ENCODE measurements at regions not wholly inside any gene's neighbourhood (a gene's known extent, or its start where the extent isn't known, plus 50 kb on each side); places are given as distances from the start of the nearest gene placed in this dataset.

DNA sequence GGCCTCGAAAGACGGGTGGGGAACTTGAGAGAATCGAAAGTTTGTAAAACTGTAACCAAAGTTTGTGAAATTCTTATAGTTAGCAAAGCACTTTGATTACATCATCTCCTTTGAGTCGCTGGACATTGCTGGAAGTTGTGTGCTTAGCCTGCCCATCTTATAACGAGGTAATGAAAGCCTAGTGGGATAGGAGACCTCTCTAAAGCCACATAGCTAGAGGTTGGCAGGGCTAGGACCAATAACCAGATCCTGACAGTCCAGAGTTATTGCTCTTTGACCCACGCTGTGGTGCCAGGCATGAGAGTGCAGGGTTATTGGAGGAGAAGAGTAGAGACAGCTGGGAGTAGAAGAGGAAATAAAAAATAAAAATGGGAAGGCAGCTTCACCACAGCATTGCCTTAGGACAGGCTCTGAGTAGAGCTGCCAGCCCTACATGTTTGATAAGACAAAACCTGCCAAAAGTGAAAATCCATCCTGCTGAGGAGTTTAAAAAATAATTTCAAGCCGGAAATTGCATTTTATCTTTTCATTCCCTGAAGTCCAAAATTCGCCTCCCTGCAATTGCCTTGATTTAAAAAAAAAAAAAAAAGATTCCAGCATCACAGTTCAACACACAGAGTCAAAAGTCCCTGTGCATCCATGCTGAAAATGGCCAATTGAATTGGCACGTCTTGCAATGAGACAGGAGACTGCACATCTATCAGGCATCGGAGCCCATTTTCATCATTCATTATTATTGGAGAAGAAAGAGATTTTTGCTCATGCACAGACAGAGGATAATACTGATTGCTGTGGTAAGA, 225.5 kb upstream of the POU2AF2 start:
- DNase-seq = no peak

DNA sequence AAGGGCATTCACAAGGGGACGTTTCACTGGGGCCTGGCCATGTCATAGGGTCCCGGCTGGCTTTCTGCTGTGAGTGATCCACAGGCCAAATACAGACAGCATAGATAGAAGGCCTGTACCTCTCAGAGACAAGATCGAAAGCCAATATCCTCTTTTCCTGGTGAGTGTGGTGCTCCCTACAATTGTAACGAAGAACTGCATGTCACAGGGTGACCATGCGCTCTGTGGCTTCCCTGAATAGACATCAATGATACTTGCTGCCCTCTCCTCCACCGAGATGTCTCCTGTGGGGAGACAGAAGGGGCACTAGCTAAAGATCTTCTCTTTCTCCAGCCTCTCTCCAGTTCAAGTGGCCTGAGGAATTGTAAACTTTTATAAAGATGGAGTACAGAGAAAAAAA, 226.1 kb upstream of the POU2AF2 start:
- no peak for DNase-seq

DNA sequence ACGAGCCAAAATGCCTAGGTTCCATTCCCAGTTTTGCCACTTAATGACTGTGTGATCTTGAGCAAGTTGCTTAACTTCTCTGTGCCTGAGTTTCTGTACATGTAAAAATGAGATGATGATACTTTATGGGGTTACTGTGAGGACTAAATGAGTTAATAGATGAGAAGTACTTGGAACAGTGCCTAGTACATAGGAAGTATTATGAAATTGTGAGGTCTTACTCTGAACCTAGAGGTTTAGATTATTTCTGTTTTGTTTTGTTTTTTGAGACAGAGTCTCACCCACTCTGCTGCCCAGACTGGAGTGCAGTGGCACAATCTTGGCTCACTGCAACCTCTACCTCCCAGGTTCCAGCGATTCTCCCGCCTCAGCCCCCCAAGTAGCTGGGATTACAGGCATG, 227.0 kb upstream of the POU2AF2 start:
- no peak for DNase-seq

DNA sequence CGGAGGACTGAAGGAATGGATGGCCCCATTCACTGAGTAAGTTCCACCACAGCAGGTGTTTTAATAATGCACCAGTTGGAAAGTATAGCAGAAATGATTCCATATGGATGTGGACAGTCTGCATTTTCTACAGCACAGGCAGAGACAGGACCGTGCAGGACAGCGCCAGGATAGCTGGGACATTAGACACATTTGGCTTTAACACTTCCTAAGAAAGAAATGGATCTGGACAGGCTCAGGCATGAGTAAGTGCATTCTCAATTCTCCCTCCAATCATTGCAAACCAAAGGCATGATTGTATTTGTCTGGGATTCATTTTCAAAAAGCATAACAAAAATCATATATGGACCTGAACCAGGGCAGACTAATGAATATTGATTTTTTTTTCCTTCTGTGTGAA, 233.0 kb upstream of the POU2AF2 start:
- DNase-seq = no peak

DNA sequence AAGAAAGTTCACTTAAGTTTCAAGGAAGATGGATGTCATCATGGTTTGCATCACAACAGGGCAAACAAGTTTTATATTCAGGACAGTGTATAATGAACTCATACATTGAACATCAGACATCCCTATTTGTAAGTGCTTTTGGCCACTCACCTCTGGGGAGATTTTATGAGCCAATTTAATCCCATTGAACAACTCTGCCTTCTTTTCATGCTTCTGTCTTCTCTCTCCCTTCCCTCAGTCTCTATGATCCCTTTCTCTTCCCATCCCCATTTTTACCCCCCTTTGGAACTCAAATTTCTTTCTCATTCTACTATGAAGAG, 234.3 kb upstream of the POU2AF2 start:
- DNase-seq = no peak

DNA sequence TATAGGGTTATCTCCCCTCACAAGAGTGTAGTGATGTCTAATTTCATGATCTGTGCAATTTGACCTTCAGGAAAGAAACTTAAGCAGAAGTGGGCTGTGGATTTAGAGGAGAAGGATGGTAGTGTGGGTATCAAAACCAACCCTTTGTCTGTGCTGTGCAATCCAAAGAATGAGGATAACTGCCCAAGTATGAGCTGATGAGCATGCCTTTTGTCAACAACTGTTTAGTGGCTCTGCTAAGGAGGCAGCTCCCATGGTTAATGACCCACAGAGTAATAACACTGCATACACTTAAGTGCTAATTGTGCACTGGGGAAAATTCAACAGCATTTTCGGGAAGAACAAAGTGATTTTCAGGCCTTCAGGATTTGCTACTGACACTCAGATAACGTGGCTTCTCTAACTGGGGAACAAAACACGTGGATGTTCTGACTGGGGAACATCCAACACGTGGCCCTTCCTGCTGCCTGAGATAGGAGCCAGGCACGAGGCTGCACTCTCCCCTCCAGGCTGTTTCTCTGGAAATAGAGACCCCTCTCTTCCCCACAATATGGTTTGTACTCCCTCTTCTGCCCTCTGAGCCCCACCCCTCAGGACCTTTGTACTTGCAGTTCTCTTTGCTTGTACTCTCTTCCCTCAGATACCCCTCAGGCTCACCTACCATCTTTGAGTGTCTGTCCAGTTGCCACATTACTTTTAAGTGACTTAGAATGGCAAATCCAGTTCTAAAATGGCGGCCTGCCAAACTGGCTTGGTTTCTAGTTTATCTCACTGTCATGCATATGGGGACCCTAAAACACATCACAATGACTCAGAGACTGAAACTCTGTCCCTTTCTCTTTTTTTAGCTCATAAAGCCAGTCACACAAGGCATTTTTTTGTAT, 234.9 kb upstream of the POU2AF2 start:
- DNase-seq = no peak

DNA sequence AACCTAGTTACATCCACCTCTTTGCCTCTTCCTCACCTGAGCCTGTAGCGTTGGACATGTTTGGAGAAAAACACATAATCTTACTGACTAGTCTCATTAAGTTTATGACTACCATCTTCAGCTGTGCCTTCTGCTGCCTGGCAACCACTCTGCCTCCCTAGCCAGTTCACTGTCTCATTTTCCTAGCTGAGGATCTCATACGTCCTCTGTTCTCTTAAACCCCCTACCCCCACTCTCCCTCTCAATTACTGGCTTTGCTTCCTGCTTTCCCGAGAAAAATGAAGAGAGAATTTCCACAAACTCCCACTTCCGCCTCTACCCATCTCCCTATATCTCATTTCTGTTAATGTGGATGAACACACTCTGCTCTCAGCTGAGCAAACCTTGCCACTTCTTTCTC, 239.3 kb upstream of the POU2AF2 start:
- DNase-seq = no peak

DNA sequence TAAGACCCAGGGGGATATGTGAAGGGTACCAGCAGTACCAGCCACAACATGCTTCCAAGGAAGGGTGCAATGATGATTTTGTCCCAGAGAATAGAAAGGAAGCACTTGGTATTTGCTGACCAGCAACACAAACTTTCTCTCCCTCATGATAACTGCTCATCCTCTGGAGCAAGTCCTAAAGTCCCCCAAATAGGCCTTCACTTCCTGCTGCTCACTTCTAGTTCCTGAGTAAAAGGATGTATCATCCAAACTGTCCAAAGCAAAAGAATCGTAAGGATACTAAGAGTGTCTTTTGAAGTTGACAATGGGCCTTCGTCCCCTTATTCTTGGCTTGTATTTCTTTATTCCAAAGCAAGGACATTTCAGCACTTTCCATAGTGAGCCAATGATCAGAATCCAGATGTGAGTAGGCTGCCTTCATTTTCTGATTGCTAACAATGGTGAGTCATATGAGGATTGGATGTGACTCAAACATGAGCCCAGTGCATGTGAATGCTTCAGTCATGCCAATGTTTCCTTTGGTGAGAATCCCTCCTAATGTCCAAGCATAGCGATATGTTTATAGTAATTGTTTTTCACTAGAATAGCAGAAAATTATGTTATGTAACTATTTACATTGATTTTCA, 243.4 kb upstream of the POU2AF2 start:
- DNase-seq = no peak

DNA sequence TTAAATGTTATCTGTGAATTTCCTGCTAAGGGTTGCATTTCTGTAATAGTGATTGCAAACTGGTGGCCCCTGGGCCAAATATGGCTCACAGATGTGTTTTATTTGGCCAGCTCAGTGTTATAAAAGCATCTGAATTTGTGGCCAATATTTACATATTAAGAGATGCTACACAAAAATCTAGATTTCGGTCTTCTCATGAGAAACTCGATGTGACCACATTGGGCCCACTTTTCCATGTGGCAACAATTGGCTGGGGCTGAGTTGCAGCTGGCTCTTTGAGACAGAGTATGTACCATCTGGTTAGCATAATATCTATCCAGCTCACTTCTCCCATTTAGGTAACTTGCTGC, 244.5 kb upstream of the POU2AF2 start:
- no peak for DNase-seq

DNA sequence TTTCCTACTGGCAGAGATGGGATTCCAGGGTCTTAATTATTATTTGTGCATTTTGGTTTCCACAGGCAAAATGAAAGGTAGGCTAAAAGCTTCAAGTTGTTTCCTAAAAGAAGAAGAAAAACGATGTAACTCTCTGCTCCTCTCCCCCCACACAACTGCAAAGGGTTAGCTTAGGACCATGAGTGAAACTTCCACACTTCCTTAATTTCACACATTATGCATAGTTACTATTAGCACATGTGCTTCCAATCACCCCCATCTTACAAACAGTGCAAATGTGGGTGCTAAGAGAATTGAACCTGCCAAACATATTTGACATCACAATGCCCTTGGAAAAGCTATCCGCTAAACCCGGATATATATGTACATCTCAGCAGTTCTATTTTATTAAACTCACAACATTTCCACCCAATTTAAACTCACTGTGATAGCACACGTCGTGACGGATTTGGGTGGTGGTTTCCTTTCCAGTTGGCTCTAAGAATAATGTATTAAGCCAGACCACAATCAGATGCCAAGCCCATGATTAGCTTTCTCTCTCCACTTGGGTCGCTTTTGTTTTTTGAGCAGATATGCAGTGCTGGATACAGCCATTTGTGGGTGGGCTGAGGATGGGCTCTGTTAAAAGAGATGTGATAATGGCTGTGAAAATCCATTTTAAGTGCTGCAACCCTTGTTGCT, 245.0 kb upstream of the POU2AF2 start:
- DNase-seq = no peak

DNA sequence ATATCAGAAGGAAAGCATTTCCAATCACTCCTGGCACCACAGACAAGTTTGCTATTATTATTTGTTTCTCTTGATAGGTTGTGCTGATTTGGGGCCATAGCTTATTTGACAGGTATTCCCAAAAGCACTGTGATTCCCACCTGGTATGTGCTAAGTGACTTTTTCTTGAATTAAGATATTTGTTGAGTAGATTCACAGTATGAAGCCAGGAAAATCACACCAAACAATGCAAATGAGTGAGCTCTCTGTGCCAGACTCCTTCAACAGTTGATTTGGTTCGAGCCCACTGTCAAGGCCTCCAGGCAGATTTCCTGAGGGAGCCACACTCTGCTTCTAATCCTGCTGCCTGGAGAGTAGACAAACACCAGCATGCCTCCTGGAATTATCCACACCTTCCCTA, 253.0 kb upstream of the POU2AF2 start:
- DNase-seq = no peak

DNA sequence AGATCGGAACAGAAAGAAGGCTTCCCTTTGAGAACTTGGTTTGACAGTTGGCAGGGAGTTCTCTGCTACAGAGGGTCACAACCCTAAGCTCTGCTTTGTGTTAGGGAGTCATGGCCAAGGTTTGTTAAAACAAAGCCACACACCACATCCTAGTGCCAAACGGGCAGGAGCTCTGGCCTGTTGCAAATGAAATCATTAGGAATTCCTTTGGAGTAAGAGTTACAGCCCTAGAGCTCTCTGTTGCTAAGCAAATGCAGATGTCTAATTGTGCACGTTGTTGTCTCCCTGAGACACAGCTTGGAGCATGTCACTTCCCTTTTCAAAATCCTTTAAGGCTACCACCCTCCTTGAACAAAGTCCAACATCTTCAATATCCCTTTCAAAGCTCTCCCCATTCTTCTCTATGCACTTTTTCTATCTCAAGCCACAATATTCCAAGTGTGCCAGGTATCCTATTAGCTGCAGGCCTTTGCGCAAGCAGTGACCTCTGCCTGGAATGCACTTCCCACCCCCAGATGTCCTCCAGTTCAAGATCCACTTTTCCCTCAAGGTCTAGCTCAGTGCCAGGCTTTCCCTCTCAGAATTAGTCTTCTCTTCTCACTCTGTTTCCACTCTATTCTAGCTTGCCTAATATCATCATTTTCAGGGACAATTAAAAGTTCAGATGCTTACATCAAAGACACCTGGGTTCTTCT, 253.7 kb upstream of the POU2AF2 start:
- DNase-seq = no peak

DNA sequence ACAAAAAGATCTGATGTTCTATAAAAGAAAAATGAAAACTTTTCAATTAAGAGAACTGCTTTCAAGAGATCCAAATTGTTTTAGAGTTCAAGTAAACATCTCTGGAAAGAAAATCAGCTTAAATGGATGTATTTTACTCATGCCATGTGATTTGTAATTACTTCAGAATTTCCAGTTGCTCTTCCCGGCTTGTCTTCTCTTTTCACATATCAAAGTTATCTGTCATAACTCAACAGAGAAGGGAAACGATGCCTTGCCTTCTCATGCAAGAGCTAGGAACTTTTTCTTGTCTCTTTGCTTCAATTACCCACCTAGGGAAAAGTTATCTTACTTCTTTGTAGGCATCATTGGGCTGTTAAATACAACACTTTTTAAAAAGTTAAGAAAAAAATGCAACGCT, 255.2 kb upstream of the POU2AF2 start:
- DNase-seq = no peak

DNA sequence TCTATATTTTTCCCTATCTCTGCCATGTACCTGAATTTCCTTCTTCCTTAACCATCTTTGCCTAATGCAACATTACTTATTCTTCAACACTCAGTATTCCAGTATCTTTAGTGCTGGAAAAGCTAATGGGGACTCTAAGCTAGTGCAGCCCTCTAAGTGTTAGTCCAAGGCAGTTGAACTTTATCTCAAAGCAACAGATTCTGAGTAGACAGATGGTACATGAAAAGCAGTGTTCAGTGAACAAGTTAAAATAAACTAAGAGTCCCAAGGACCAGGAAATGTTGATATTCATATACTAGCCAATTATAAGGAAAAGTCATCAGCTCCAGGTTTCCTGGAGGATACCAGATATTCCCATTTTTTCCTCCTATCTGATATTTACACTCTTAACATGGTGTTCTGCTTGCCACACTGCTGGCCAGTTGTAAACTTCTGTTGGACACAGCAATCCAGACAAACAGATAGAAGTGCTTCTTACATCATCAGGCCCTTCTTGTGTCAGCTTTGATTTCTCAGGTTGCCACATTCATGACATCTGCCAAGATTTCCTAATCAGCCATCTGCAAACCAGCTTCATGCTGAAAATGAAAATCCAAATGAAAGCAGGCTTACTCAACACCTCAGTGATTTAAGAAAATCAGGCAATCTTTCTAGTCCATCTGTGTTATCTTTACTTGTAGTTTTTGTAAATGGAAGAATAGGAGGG, 255.9 kb upstream of the POU2AF2 start:
- no peak for DNase-seq

DNA sequence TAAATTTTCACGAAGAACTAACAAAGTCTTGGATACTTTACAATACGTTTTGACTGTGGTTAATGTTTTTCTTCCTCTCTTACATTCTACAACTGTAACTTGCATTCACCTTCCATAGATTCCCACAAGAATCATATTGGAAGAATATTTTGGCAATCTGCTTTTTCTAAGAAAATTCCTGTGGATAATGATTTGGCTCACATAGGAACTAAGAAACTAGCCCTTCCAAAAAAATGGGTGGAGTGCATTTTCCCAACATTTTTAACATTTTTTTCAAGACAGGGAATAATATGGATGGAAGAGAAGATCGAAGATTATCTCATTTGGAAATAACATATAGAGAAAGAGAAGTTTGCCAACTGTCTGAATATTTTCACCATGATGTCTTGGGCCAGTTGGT, 256.9 kb upstream of the POU2AF2 start:
- DNase-seq = no peak

DNA sequence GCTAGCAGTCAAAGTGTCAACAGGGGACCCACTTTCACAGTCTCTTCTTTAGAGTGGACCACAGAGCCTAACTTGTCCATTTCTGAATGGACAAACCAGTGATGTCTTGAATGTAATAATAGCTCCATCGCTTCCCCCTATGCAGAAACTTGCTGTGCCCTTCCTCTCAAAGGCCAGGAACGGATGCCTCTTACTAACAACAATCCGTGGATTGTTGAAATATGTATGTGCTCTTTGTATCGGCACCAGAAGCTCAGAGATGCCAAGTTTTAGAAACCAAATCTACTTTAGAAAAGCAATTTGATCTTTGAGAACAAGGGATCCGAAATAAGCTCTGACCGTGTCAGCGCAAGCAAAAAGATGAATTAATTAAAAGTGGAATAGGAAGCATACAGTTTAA, 259.5 kb upstream of the POU2AF2 start:
- DNase-seq = no peak

DNA sequence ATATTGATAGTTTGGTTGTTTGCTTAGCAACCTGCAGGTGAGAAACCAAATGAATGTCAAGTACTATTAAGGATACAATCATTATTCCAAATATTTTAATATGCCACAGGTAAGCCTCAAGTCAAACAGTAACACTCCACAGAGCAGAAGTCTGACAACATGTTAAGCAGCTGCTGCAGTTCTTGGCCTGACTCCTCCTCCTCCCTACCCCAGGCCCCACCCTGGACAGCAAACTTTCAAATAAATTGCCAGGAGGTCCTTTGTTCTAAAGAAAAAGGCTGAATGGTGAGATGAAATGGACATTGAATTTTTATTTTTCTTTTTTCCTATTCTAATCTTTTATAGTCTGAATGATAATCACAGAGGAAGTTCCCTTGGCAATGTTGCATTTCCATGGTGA, 260.0 kb upstream of the POU2AF2 start:
- no peak for DNase-seq

DNA sequence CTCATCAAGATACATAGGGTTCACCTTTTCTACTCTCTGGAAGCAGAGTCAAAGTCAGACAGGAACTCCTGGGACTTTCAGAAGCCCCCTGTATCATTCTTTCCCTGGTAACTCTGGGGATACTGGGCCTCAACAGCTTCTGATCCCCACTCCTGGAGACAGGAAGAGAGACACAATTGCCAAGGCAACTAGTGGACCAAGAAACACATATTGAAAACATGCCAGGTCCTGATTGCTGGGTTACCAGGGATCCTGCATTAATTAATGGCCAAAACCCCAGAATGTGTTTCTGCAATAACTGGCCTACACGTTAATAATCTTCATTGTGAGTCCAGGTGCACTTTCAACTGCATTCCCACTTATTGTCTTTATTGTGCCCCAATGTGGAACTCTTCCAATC, 260.8 kb upstream of the POU2AF2 start:
- no peak for DNase-seq

DNA sequence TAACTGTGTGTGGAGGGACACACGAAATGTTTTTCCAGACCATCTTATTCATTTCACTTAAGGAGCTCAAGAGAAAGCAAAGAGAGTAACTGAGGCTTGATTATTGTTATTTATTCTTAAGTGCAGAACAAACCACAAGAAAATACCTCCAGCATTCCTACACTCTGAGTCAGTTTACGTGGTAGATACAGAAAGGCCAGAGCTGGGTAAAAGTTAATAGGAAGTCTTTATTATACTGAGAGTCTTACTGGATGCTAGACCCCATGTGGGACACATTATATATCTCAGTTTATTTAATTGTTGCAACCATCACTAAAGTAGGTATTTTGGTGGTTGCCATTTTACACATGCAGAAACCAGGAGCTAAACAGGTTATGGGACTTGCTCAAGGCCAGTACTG, 261.4 kb upstream of the POU2AF2 start:
- no peak for DNase-seq

DNA sequence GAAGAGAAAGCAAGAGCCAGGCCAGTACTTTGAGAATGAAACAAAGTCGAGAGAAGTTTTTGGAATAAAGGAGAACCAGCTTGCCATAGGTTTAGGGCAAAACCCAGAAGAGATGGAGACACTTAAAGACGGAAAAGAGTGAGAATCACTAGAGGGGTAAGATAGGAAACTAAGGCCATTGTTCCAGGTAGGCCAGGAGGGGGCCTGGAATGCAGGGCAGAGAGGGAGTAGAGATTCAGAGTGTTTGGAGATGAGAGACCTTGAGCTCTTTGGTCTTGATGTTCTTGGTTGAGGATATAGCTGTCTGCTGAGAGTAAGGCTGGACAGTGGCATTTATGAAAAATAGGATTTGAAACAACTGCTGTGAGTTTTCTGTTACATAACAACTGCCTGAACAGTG, 263.3 kb upstream of the POU2AF2 start:
- no peak for DNase-seq

DNA sequence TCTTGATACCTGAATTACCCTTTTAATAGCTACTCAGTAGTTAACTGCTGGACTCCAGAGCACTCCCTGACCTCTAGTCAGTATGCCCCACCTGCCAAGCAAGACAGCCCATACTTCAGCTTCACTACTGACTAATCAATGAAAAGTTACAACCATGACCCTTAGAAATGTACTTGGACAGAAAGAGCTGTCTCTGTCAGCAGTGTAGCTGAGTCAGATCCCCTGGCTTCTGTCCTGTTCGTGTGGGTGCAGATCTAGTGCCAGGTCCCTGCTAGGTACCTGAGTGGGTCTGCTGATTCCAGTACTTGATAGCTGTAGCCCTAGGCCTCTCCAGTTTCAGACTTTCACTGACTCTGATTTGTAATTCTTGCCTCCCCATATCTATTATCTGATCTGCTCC, 265.8 kb upstream of the POU2AF2 start:
- no peak for DNase-seq

DNA sequence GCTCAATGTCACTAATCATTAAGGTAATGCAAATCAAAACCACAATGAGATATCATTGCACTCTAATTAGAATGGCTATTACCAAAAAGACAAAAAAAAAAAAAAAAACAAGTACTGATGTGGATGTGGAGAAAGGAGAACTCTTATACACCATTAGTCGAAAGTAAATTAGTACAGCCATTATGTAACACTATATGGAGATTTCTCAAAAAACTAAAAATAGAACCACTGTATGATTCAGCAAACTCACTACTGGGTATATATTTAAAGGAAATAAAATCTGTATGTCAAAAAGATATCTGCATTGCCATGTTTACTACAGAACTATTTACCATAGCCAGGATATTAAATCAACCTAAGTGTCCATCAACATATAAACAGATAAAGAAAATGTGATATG, 265.4 kb upstream of the ARHGAP20 start:
- no peak for DNase-seq
